HG03442 (cell line): ENCODE measurements at regions not wholly inside any gene's neighbourhood (a gene's known extent, or its start where the extent isn't known, plus 50 kb on each side); places are given as distances from the start of the nearest gene placed in this dataset.
"Not testable (repeated sequence)": the region's sequence is repeated elsewhere in the genome, so short reads cannot be mapped to it uniquely, and the experiment has no call there.

Experiments
- ATAC-seq: cut with Tn5 transposase; IDR thresholded peaks from one replicate; pipeline ENCODE4 v1.9.1; 2021; ENCODE audit warnings: mild to moderate bottlenecking, moderate library complexity; ENCODE audit not compliant: unreplicated experiment

DNA sequence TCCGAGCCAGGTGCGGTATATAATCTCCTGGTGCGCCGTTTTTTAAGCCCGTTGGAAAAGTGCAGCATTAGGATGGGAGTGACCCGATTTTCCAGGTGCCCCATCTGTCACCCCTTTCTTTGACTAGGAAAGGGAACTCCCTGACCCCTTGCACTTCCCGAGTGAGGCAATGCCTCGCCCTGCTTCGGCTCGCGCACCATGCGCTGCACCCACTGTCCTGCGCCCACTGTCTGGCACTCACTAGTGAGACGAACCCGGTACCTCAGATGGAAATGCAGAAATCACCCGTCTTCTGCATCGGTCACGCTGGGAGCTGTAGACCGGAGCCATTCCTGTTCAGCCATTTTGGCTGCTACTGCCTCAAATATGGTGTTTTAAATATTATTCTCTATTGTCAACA is 198.0 kb downstream of the MEIS1 start:
- ATAC-seq: not testable (repeated sequence)

DNA sequence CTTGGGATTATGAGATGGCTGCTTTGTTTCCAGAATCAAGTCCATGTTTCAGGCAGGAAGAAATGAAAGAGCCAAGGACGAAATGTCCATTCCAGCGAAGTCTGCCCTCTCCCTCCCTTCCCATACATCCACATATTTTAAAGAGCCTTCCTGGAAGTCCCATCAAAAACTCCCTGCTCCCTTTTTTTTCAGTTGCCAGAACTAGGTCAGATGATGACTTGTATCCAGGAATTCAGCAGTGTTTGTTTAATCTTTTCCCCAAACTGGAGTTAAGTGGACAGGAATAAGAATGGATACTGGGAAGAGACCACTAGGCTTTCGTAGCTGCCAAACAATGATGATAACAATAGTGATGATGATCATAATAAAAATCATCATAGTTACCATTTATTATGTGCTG is 198.7 kb downstream of the MEIS1 start:
- ATAC-seq: no peak

- ATAC-seq: no peak
Observed at GRCh38 chr2:66634784-66635183, 199.9 kb downstream of the MEIS1 start.

- no peak for ATAC-seq
Observed at GRCh38 chr2:66641685-66642084, 206.8 kb downstream of the MEIS1 start.

GRCh38 chr2:66648081-66648480 is 213.2 kb downstream of the MEIS1 start:
- ATAC-seq: not testable (repeated sequence)

GRCh38 chr2:66649006-66649405 is 214.1 kb downstream of the MEIS1 start:
- no peak for ATAC-seq

DNA sequence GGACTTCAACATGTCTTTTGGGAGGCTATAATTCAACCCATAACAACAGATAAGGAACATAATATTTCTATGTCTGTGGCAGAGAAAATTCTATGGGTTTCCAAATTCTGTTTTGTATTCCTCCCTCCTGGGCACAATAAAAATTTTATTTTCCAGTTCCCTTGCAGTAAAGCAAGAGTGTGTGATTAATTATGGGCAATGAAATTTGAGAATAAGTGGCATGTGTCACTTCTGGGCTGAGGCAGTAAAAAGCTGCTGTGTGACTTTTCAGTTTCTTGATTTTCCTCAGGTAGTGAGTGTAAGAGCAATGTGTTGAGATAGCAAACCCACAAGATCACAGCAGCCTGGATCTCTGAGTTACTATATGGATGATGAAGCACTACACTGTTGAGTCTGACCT is 216.4 kb downstream of the MEIS1 start:
- no peak for ATAC-seq

- ATAC-seq: no peak
Observed at GRCh38 chr2:66660804-66661203, 225.9 kb downstream of the MEIS1 start.

GRCh38 chr2:66661253-66662173 is 226.6 kb downstream of the MEIS1 start:
- no peak for ATAC-seq

GRCh38 chr2:66665124-66665984 is 230.4 kb downstream of the MEIS1 start:
- no peak for ATAC-seq

DNA sequence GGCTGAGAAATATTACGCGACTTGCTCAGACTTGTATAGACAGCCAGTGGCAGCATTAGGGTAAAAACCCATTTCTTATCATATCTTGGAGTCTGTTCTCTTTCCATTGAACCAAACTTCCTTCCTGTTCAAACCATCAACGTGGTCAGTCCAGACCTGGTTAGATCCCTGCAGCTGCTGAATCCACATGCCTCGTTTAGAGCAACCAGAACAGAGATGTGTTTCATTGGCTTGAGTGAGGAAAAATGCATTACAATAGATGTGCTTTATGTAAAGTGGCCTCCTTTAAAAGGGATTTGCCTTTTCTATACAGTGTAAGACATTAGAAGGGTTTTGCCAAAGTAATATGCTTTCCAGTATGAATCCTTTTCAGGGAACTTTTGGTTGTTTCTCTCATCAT is 232.4 kb downstream of the MEIS1 start:
- no peak for ATAC-seq

- no peak for ATAC-seq
Observed at GRCh38 chr2:66673286-66673685, 238.4 kb downstream of the MEIS1 start.

DNA sequence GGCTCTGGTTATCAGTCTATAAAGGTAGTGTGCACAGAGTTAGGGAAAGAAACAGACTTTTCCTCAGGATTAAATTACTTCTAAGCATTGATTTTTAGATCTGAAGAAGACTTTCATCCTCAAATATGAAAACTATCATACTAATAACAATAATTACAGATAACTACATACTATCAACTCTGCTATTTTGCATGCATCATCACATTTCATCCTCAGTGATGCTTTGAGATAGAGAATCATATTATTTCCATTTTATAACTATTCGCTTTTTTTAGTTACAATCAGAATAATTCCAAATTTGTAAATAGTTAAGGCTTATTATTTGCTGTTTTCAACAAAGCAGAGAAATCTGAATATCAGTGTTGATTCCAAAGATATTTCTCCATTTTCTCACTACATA is 239.2 kb downstream of the MEIS1 start:
- no peak for ATAC-seq

DNA sequence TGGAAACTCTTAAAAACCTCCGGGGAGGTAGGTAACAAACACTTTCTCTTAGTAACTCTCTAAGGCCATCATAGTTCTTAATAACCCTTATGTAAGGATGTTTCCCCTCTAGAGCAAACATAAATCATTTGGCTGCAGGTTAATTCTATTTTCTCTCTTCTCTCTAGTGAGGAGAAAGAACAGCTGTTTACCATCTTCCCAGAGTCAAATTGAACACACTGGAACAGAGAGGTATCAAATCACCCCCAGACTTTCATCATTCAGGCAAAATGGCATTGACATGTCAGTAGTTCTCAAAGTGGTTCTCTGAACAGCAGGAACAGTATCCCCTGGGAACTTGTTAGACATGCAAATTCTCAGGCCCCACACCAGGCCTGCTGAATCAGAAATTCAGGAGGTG is 240.7 kb downstream of the MEIS1 start:
- no peak for ATAC-seq

DNA sequence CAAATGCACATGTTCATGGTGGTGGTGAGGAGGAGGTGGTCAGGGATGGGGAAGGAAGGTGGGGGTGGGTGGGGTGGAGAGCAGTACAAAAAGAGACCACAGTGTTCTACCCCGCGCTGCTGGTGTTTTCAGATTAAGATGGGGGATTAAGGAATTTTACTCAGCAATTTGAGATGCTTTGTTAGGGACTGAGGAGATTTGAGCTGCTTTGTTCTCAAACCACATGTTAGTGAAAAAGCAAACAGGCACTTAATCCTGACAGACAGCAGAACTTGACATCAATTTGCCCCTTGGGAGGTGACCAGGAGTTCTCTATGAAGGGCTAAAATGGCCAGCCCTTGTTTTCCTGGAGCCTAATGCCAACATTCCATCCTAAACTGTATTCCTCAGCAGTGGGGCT is 244.5 kb downstream of the MEIS1 start:
- no peak for ATAC-seq

- ATAC-seq: no peak
Observed at GRCh38 chr2:66682476-66682875, 247.6 kb downstream of the MEIS1 start.

DNA sequence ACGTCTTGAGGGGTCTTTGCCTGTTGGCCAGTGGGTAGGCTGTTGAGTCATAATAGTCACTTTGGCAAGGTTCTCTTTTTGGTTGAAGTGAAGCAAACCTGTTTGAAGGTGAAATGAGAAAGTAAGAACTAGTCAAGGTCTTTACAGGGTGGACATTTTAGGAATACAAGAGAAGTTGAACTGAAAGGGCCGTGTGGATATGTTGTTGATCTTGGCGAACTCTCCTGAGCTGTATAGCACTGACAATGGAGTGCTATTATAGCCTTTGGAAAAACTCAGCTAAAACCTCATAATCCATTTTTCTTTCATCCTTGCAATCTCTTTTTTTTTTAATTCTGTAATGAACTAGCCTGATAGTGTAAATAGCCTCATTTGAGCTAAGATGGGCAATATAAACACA is 248.1 kb downstream of the MEIS1 start:
- ATAC-seq: no peak

DNA sequence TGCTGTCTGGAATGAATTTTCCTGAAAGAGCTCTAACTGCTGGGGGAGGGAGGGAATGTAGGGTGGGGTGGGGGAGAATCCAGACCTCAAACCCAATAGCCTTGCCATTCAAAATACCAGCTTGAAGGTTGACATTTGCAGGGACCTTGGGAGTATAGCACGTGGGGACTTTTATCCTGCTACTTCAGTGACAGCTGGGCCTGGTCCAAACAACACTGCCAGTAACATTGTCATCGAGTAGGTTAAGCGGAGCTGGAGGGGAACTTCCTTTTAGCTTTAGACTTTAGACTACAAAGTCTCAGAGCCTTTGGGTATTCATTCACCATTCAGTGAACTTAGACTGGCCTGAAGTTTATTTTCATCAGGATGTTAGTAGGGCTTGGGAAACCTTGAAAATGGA is 248.7 kb downstream of the MEIS1 start:
- ATAC-seq: no peak

GRCh38 chr2:66684289-66684688 is 249.4 kb downstream of the MEIS1 start:
- no peak for ATAC-seq

GRCh38 chr2:66686755-66687154 is 251.8 kb downstream of the MEIS1 start:
- ATAC-seq: no peak

- ATAC-seq: no peak
Observed at GRCh38 chr2:66688951-66689350, 254.0 kb downstream of the MEIS1 start.
